Vagina (tissue), 2 donors: ENCODE measurements at regions not wholly inside any gene's neighbourhood (a gene's known extent, or its start where the extent isn't known, plus 50 kb on each side); places are given as distances from the start of the nearest gene placed in this dataset.

Experiments used
- DNase-seq, 2 donors: peaks; one replicate each; pipeline ENCODE4 v3.0.0-alpha.2; 2017; ENCODE audit errors: extremely low spot score in 2 of 2
- H3K27ac ChIP-seq: fragments of 200-600 bp; sonication (generic); one replicate; pipeline ENCODE4 v1.5.1; 2019
- H3K27me3 ChIP-seq: fragments of 200-600 bp; sonication (generic); one replicate; pipeline ENCODE4 v1.5.1; 2019
- H3K36me3 ChIP-seq, 2 donors: fragments of 200-600 bp; sonication (generic); one replicate each; pipeline ENCODE4 v1.5.1; 2017 to 2019
- H3K4me1 ChIP-seq: fragments of 200-600 bp; sonication (generic); one replicate; pipeline ENCODE4 v1.5.1; 2019
- H3K4me3 ChIP-seq, 2 donors: fragments of 200-600 bp; sonication (generic); 1 replicate in 1 of 2; 2 replicates in 1 of 2; pipeline ENCODE4 v1.5.1; 2016 to 2019
- H3K9me3 ChIP-seq: fragments of 200-600 bp; sonication (generic); one replicate; pipeline ENCODE4 v1.5.1; 2019
- CTCF ChIP-seq, 3 experiments: fragments of 450-650 bp in 2 of 3; fragments of 200-600 bp in 1 of 3; sonication (generic) in 1 of 3; IDR thresholded peaks; one replicate each; pipeline ENCODE4 v1.5.1; 2017 to 2019; ENCODE audit warnings: antibody characterized with exemption in 3 of 3, mild to moderate bottlenecking in 2 of 3, moderate library complexity in 2 of 3
- POLR2A ChIP-seq, 2 donors: fragments of 450-650 bp; IDR thresholded peaks; one replicate each; pipeline ENCODE4 v1.6.1; 2017; ENCODE audit warnings: antibody characterized with exemption in 2 of 2, mild to moderate bottlenecking in 2 of 2, moderate library complexity in 2 of 2
- POLR2AphosphoS5 ChIP-seq, 2 donors: sonication (generic); formaldehyde crosslinking; IDR thresholded peaks; one replicate each; pipeline ENCODE4 v1.9.0; 2017; ENCODE audit warnings: antibody characterized with exemption in 2 of 2, mild to moderate bottlenecking in 2 of 2, low read depth in 1 of 2; ENCODE audit not compliant: insufficient read depth in 1 of 2
- intact Hi-C: fragments of 100-400 bp; cut with DNase I; formaldehyde crosslinking; loops from one replicate; pipeline ENCODE4 v1.15.1; 2023

GRCh38 chr9:15361737-15362136, 54.7 kb upstream of the TTC39B start:
- Histone ChIP-seq H3K9me3 (no peaks in the 10 kb centered on the region), H3K4me3 (no peak overlapping the region), H3K4me1 (no peaks in the 10 kb centered on the region), H3K36me3 (no peaks in the 10 kb centered on the region), H3K27ac (no peak overlapping the region), H3K27me3 (no peaks in the 10 kb centered on the region)
- no peak for DNase-seq
- TF ChIP-seq POLR2A (IDR thresholded peaks at IDR 0.05) (no peak), CTCF (IDR thresholded peaks at IDR 0.05) (no peak), POLR2AphosphoS5 (IDR thresholded peaks at IDR 0.05; ENCODE audit: insufficient read depth in 1 of 2, low read depth in 1 of 2) (no peak)
- intact Hi-C loops: no loop called here

- no peak for DNase-seq
- no peak overlapping the region for H3K4me3 ChIP-seq
- no peaks in the 10 kb centered on the region for H3K4me1 ChIP-seq
- H3K36me3 ChIP-seq: no peaks in the 10 kb centered on the region
- no peaks in the 10 kb centered on the region for H3K27me3 ChIP-seq
- TF ChIP-seq POLR2A (IDR thresholded peaks at IDR 0.05) (no peak), POLR2AphosphoS5 (IDR thresholded peaks at IDR 0.05; ENCODE audit: insufficient read depth in 1 of 2, low read depth in 1 of 2) (no peak), CTCF (IDR thresholded peaks at IDR 0.05) (no peak)
- no peaks in the 10 kb centered on the region for H3K9me3 ChIP-seq
- no peak overlapping the region for H3K27ac ChIP-seq
- intact Hi-C loops: loop anchor here (10.0 kb wide), 1 partner anchor 632 kb away; the partner anchor contains the start of gene CER1
These were observed 50.1 kb upstream of the TTC39B start for GRCh38 chr9:15357050-15357653.
